Loucy (cell line): ENCODE measurements at regions not wholly inside any gene's neighbourhood (a gene's known extent, or its start where the extent isn't known, plus 50 kb on each side); places are given as distances from the start of the nearest gene placed in this dataset.

ENCODE experiments used
- H2AFZ ChIP-seq: fragments of 200-600 bp; sonication (generic); 2 replicates; pipeline ENCODE4 v1.6.0; 2016; ENCODE audit warnings: antibody characterized with exemption, mild to moderate bottlenecking, low read length, moderate library complexity
- H3F3A ChIP-seq: fragments of 200-600 bp; 2 replicates; pipeline ENCODE4 v1.6.0; 2016; ENCODE audit warnings: antibody characterized with exemption, low read depth, mild to moderate bottlenecking
- H3K27me3 ChIP-seq: fragments of 200-600 bp; sonication (generic); 2 replicates; pipeline ENCODE4 v1.6.1; 2014; ENCODE audit warnings: low read length, mild to moderate bottlenecking; ENCODE audit not compliant: insufficient read depth, poor library complexity, severe bottlenecking
- H3K36me3 ChIP-seq: fragments of 200-600 bp; sonication (generic); 2 replicates; pipeline ENCODE4 v1.6.1; 2016; ENCODE audit warnings: low read length; ENCODE audit not compliant: insufficient read depth
- H3K4me1 ChIP-seq: fragments of 200-600 bp; sonication (generic); 2 replicates; pipeline ENCODE4 v1.5.1; 2014; ENCODE audit warnings: low read length, mild to moderate bottlenecking; ENCODE audit not compliant: insufficient read depth, poor library complexity, severe bottlenecking
- H3K4me2 ChIP-seq: fragments of 200-600 bp; sonication (generic); 2 replicates; pipeline ENCODE4 v1.6.0; 2014; ENCODE audit warnings: antibody characterized with exemption, low read length, low read depth, mild to moderate bottlenecking; ENCODE audit not compliant: poor library complexity, severe bottlenecking
- H3K4me3 ChIP-seq: fragments of 200-600 bp; sonication (generic); 2 replicates; pipeline ENCODE4 v1.5.1; 2014; ENCODE audit warnings: low read length, mild to moderate bottlenecking, mixed read lengths; ENCODE audit not compliant: poor library complexity, severe bottlenecking
- H3K79me2 ChIP-seq: fragments of 200-600 bp; sonication (generic); 2 replicates; pipeline ENCODE4 v1.6.1; 2014; ENCODE audit warnings: low read length; ENCODE audit not compliant: insufficient read depth
- H3K9ac ChIP-seq: fragments of 200-600 bp; sonication (generic); 2 replicates; pipeline ENCODE4 v1.6.0; 2014; ENCODE audit warnings: mild to moderate bottlenecking, low read depth, low read length, moderate library complexity; ENCODE audit not compliant: poor library complexity, severe bottlenecking
- H3K9me2 ChIP-seq: fragments of 200-600 bp; sonication (generic); replicated peaks from 2 replicates; pipeline ENCODE4 v1.6.1; 2016; ENCODE audit warnings: low read depth, low read length, mixed read lengths
- H3K9me3 ChIP-seq: fragments of 200-600 bp; sonication (generic); 2 replicates; pipeline ENCODE4 v1.6.1; 2014; ENCODE audit warnings: mild to moderate bottlenecking, antibody characterized with exemption, low read length, low read depth; ENCODE audit not compliant: insufficient read depth
- H4K20me1 ChIP-seq: fragments of 200-600 bp; sonication (generic); 2 replicates; pipeline ENCODE4 v1.6.0; 2014; ENCODE audit warnings: antibody characterized with exemption, low read length, mild to moderate bottlenecking; ENCODE audit not compliant: insufficient read depth, poor library complexity, severe bottlenecking
- EZH2phosphoT487 ChIP-seq: fragments of 200-600 bp; IDR thresholded peaks from 2 replicates; pipeline ENCODE4 v1.6.1; 2018; ENCODE audit warnings: antibody characterized with exemption, mild to moderate bottlenecking, moderate library complexity, borderline replicate concordance
- TF ChIP-seq, protein P1 (sequence below): fragments of 200-600 bp; sonication (generic); conservative IDR thresholded peaks from 2 replicates; pipeline ENCODE4 v1.5.1; 2014; ENCODE audit warnings: mild to moderate bottlenecking, antibody characterized with exemption, low read length

DNA sequence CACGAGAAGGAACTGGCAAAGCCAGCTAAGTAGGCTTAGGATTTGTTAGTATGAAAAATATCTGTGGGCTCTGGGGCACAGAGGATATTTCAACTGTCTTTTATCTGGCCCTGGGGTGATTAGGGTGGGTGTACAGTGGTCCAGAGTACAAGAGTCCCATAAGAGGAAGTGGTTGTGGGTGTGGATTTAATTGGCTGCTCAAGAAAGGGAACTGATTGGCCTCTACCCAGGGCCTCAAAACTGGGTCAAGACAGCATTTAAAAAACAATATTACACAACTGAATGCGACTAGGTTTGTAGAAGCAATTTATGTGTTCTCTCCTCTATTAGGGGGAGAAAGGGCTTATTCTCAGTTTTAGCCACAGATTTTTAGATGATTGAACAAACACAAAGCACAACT lies 1353.4 kb upstream of the WWC1 start:
- Histone ChIP-seq H2AFZ (no peak overlapping the region), H3K9ac (no peak overlapping the region), H3K36me3 (no peaks in the 10 kb centered on the region), H3K9me2 (no peaks in the 10 kb centered on the region), H4K20me1 (no peaks in the 10 kb centered on the region), H3K9me3 (no peaks in the 10 kb centered on the region), H3K4me1 (no peaks in the 10 kb centered on the region), H3K79me2 (no peaks in the 10 kb centered on the region), H3F3A (no peaks in the 10 kb centered on the region), H3K4me3 (no peak overlapping the region), H3K4me2 (no peak overlapping the region), H3K27me3 (no peaks in the 10 kb centered on the region)
- no peak for TF ChIP-seq EZH2phosphoT487
- TF ChIP-seq, protein P1, sequence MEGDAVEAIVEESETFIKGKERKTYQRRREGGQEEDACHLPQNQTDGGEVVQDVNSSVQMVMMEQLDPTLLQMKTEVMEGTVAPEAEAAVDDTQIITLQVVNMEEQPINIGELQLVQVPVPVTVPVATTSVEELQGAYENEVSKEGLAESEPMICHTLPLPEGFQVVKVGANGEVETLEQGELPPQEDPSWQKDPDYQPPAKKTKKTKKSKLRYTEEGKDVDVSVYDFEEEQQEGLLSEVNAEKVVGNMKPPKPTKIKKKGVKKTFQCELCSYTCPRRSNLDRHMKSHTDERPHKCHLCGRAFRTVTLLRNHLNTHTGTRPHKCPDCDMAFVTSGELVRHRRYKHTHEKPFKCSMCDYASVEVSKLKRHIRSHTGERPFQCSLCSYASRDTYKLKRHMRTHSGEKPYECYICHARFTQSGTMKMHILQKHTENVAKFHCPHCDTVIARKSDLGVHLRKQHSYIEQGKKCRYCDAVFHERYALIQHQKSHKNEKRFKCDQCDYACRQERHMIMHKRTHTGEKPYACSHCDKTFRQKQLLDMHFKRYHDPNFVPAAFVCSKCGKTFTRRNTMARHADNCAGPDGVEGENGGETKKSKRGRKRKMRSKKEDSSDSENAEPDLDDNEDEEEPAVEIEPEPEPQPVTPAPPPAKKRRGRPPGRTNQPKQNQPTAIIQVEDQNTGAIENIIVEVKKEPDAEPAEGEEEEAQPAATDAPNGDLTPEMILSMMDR = no peak

DNA sequence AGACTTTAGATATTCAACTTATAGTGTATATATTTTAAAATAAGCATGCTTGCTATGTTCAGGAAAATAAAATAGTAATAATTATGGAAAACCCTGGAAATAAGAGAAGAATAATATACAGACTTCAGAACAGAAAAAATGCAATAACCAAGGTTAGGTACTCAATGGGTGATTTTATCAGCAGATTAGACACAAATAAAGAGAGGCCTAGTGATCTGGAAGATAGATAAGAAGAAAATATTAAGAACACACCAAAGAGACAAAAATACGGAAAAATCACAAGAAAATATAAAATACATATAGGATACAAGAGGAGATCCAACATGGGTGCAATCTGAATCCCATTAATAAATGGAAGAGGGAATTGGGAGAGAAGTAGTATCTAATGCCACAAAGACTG lies 1348.5 kb upstream of the WWC1 start:
- Histone ChIP-seq H3K27me3 (no peaks in the 10 kb centered on the region), H2AFZ (no peak overlapping the region), H4K20me1 (no peaks in the 10 kb centered on the region), H3K9me2 (no peaks in the 10 kb centered on the region), H3K4me1 (no peaks in the 10 kb centered on the region), H3K4me3 (no peak overlapping the region), H3F3A (no peaks in the 10 kb centered on the region), H3K9ac (no peak overlapping the region), H3K36me3 (no peaks in the 10 kb centered on the region), H3K4me2 (no peak overlapping the region), H3K79me2 (no peaks in the 10 kb centered on the region), H3K9me3 (no peaks in the 10 kb centered on the region)
- TF ChIP-seq EZH2phosphoT487 = no peak
- TF ChIP-seq, protein P1 = no peak

GRCh38 chr5:166947045-166947444 lies 1344.4 kb upstream of the WWC1 start:
- no peaks in the 10 kb centered on the region for H4K20me1 ChIP-seq
- H3K4me3 ChIP-seq = no peak overlapping the region
- TF ChIP-seq, protein P1 = no peak
- no peak for TF ChIP-seq EZH2phosphoT487
- no peaks in the 10 kb centered on the region for H3K4me1 ChIP-seq
- H3K36me3 ChIP-seq = no peaks in the 10 kb centered on the region
- no peak overlapping the region for H2AFZ ChIP-seq
- no peaks in the 10 kb centered on the region for H3K79me2 ChIP-seq
- no peaks in the 10 kb centered on the region for H3K27me3 ChIP-seq
- H3K9ac ChIP-seq = no peak overlapping the region
- H3K9me2 ChIP-seq = no peaks in the 10 kb centered on the region
- H3K4me2 ChIP-seq = no peak overlapping the region
- H3F3A ChIP-seq = no peaks in the 10 kb centered on the region
- H3K9me3 ChIP-seq = no peaks in the 10 kb centered on the region
